GM12878 (cell line): ENCODE measurements at regions not wholly inside any gene's neighbourhood (a gene's known extent, or its start where the extent isn't known, plus 50 kb on each side); places are given as distances from the start of the nearest gene placed in this dataset.

ENCODE experiments used
- ATAC-seq: fragments of 200-7000 bp; cut with Tn5 transposase; 3 replicates; pipeline ENCODE4 v1.9.1; 2020; ENCODE audit warnings: mild to moderate bottlenecking, moderate library complexity
- BruUV-seq: library from RNA; stranded (reverse); fragments of 400-500 nt; replicated peaks from 2 replicates; lab custom pipeline; 2021; lab: Mats Ljungman, UMichigan
- CTCF ChIA-PET: fragments of 300-600 bp; sonication (Branson Sonifier 250); formaldehyde crosslinking; extraction: SDS; loops from one replicate; lab custom pipeline; 2021; ENCODE audit warnings: inconsistent platforms; lab: Yijun Ruan, JAX
- POLR2A ChIA-PET: fragments of 350-600 bp; formaldehyde crosslinking; extraction: SDS; loops from one replicate; lab custom pipeline; 2021; ENCODE audit warnings: inconsistent platforms; lab: Charles Lee
- RAD21 ChIA-PET: fragments of 300-600 bp; sonication (Branson Sonifier 250); formaldehyde crosslinking; loops from one replicate; lab custom pipeline; 2023; ENCODE audit warnings: antibody characterized with exemption; ENCODE audit not compliant: unreplicated experiment; lab: Charles Lee
- SMC1A ChIA-PET: fragments of 300-600 bp; sonication (Branson Sonifier 250); formaldehyde crosslinking; loops from one replicate; lab custom pipeline; 2023; ENCODE audit not compliant: unreplicated experiment, uncharacterized antibody; lab: Charles Lee
- DNase-seq: peaks from one replicate; pipeline ENCODE4 v3.0.0-alpha.2; 2011; ENCODE audit warnings: low read depth, low spot score
- FAIRE-seq: peaks from 3 replicates; lab custom pipeline; 2011; peaks lifted over from hg19 to GRCh38; lab: Jason Lieb, UNC
- H2AFZ ChIP-seq: 2 replicates; pipeline ENCODE4 v1.6.0; 2011; ENCODE audit warnings: low read depth, low read length, control low read depth; ENCODE audit not compliant: control insufficient read depth
- H3K27ac ChIP-seq: 2 replicates; pipeline ENCODE4 v1.5.1; 2011; ENCODE audit warnings: control low read depth; ENCODE audit not compliant: control insufficient read depth, insufficient read depth
- H3K27me3 ChIP-seq, 2 experiments: replicated peaks in 1 of 2; 2 replicates each; pipeline versions ENCODE4 v1.6.0 to v1.6.1; 2011; ENCODE audit warnings: low read length in 1 of 2; ENCODE audit not compliant: control insufficient read depth in 2 of 2, insufficient read depth in 2 of 2
- H3K36me3 ChIP-seq, 2 experiments: 2 replicates each; pipeline ENCODE4 v1.5.1; 2011; ENCODE audit warnings: low read length in 1 of 2; ENCODE audit not compliant: control insufficient read depth in 2 of 2, insufficient read depth in 2 of 2
- H3K4me1 ChIP-seq: 2 replicates; pipeline ENCODE4 v1.6.1; 2011; ENCODE audit warnings: mild to moderate bottlenecking, low read length, moderate library complexity, mixed read lengths; ENCODE audit not compliant: control insufficient read depth, insufficient read depth
- H3K4me2 ChIP-seq: 2 replicates; pipeline ENCODE4 v1.6.0; 2011; ENCODE audit warnings: control low read depth; ENCODE audit not compliant: control insufficient read depth, insufficient read depth
- H3K4me3 ChIP-seq: fragments of 200-600 bp; sonication (generic); 2 replicates; pipeline ENCODE4 v1.5.1; 2016
- H3K79me2 ChIP-seq: 2 replicates; pipeline ENCODE4 v1.6.0; 2011; ENCODE audit warnings: low read length; ENCODE audit not compliant: control insufficient read depth, insufficient read depth
- H3K9ac ChIP-seq: 2 replicates; pipeline ENCODE4 v1.8.0; 2011; ENCODE audit warnings: low read length, control low read depth, mixed read lengths; ENCODE audit not compliant: control insufficient read depth, insufficient read depth
- H3K9me3 ChIP-seq: replicated peaks from 3 replicates; pipeline ENCODE4 v1.5.1; 2011; ENCODE audit warnings: mild to moderate bottlenecking, low read length; ENCODE audit not compliant: control insufficient read depth, insufficient read depth
- H4K20me1 ChIP-seq: 2 replicates; pipeline ENCODE4 v1.6.0; 2011; ENCODE audit not compliant: control insufficient read depth, insufficient read depth
- BRCA1 ChIP-seq: IDR thresholded peaks from 2 replicates; pipeline ENCODE4 v1.6.1; 2011; ENCODE audit warnings: low read depth, low read length, improper control_type of control experiment
- CREB1 ChIP-seq: IDR thresholded peaks from 2 replicates; pipeline ENCODE4 v1.6.1; 2012; ENCODE audit warnings: low read depth, mild to moderate bottlenecking, inconsistent platforms
- CREM ChIP-seq: IDR thresholded peaks from 2 replicates; pipeline ENCODE4 v1.6.1; 2014; ENCODE audit warnings: antibody characterized with exemption, low read depth
- EGR1 ChIP-seq, 2 experiments: IDR thresholded peaks; 1 replicate in 1 of 2; 2 replicates in 1 of 2; pipeline ENCODE4 v1.6.1; 2011 to 2012; ENCODE audit warnings: low read depth in 2 of 2, low read length in 2 of 2, borderline replicate concordance in 1 of 2, mild to moderate bottlenecking in 1 of 2, moderate library complexity in 1 of 2
- FOXM1 ChIP-seq: IDR thresholded peaks from 2 replicates; pipeline ENCODE4 v1.6.1; 2012; ENCODE audit warnings: low read depth, mild to moderate bottlenecking, inconsistent platforms, low read length, moderate library complexity
- HDAC6 ChIP-seq: fragments of 200-600 bp; sonication (generic); IDR thresholded peaks from one replicate; pipeline ENCODE4 v1.8.0; 2017; ENCODE audit warnings: antibody characterized with exemption; ENCODE audit not compliant: unreplicated experiment
- MYB ChIP-seq: fragments of 150-350 bp; IDR thresholded peaks from 2 replicates; pipeline ENCODE4 v1.6.1; 2014; ENCODE audit warnings: mild to moderate bottlenecking, low read depth, low read length, borderline replicate concordance
- NFYB ChIP-seq: IDR thresholded peaks from 2 replicates; pipeline ENCODE4 v1.6.1; 2011; ENCODE audit warnings: low read depth, mild to moderate bottlenecking, low read length, improper control_type of control experiment, moderate library complexity; ENCODE audit not compliant: insufficient read depth
- POLR2A ChIP-seq: IDR thresholded peaks from 2 replicates; pipeline ENCODE4 v1.6.1; 2011; ENCODE audit warnings: low read depth, mild to moderate bottlenecking, low read length
- POLR2AphosphoS2 ChIP-seq: IDR thresholded peaks from 2 replicates; pipeline ENCODE4 v1.6.1; 2011; ENCODE audit warnings: low read depth, mild to moderate bottlenecking, low read length, improper control_type of control experiment, moderate library complexity
- RELA ChIP-seq: fragments of 450-650 bp; IDR thresholded peaks from 2 replicates; pipeline ENCODE4 v1.8.0; 2014; ENCODE audit warnings: borderline replicate concordance; ENCODE audit not compliant: partially characterized antibody
- SRF ChIP-seq, 2 experiments: IDR thresholded peaks; 2 replicates each; pipeline ENCODE4 v1.6.1; 2011; ENCODE audit warnings: low read depth in 2 of 2, low read length in 2 of 2, mild to moderate bottlenecking in 1 of 2, moderate library complexity in 1 of 2
- ZNF384 ChIP-seq: IDR thresholded peaks from 2 replicates; pipeline ENCODE4 v1.6.1; 2012; ENCODE audit warnings: low read depth, mild to moderate bottlenecking, low read length, improper control_type of control experiment, borderline replicate concordance
- ZNF622 ChIP-seq: fragments of 450-650 bp; IDR thresholded peaks from 2 replicates; pipeline ENCODE4 v1.6.1; 2017; ENCODE audit warnings: mild to moderate bottlenecking, inconsistent platforms
- WGBS: methylation state at CpG from one replicate; pipeline ENCODE4 v1.1.6; 2016; ENCODE audit warnings: low lambda C conversion rate; ENCODE audit not compliant: insufficient replicate concordance, insufficient coverage; ENCODE audit errors: missing lambda C conversion rate; 5-methylcytosine and 5-hydroxymethylcytosine counted together
- in situ Hi-C: fragments of 300-500 bp; cut with MboI; formaldehyde crosslinking; loops from 9 replicates; pipeline ENCODE4 v1.14.3; 2018; ENCODE audit warnings: mixed read lengths
- intact Hi-C: fragments of 100-400 bp; cut with micrococcal nuclease; formaldehyde crosslinking; loops from one replicate; pipeline ENCODE4 v1.14.2; 2022; ENCODE audit not compliant: unreplicated experiment
- TF ChIP-seq, protein P1 (sequence below): fragments of 450-650 bp; IDR thresholded peaks from 2 replicates; pipeline ENCODE4 v1.6.1; 2016; ENCODE audit warnings: mild to moderate bottlenecking, moderate library complexity, borderline replicate concordance
- TF ChIP-seq, protein P2 (sequence below): fragments of 450-650 bp; IDR thresholded peaks from 2 replicates; pipeline ENCODE4 v1.6.1; 2017; ENCODE audit warnings: mild to moderate bottlenecking, low read depth, inconsistent platforms; ENCODE audit not compliant: poor library complexity, severe bottlenecking
- TF ChIP-seq, protein P3 (sequence below): fragments of 450-650 bp; IDR thresholded peaks from 2 replicates; pipeline ENCODE4 v1.6.1; 2017; ENCODE audit warnings: antibody characterized with exemption, mild to moderate bottlenecking, moderate library complexity

DNA sequence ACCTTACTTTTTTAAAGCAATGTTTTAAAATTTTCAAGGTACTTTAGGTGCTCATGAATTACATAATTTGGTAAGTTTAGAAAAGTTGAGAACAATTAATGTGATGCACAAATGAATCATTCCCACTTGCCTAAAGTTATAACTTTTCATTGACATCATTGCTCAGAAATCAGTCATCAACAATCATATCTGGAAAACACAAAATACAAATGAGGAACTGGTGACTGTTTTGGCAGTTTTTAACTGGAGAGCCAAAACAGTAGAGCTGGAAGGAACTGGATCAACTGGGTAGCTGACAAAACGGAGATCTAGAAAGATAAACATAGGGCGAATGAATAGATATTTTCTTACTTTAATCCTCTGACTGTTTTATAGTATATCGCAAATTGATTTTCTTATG lies 767.1 kb downstream of the IGSF11 start:
- BruUV-seq, result no TSS peak
- Histone ChIP-seq H4K20me1 (no peaks in the 10 kb centered on the region), H3K4me3 (no peak overlapping the region), H3K4me2 (no peak overlapping the region), H3K27ac (no peak overlapping the region), H3K9ac (no peak overlapping the region), H3K27me3 (no peaks in the 10 kb centered on the region), H3K79me2 (no peaks in the 10 kb centered on the region), H3K4me1 (no peaks in the 10 kb centered on the region), H3K36me3 (no peaks in the 10 kb centered on the region), H3K9me3 (no peaks in the 10 kb centered on the region; the same call in 1 of the 3 replicates), H2AFZ (no peak overlapping the region)
- in situ Hi-C loops, result no loop called here
- DNase-seq (no peak), FAIRE-seq (no peak), ATAC-seq (peak; percentile 81)
- intact Hi-C loops, result loop anchor here (5.0 to 10.0 kb wide), 2 partner anchors 210 to 357 kb away; no protein-coding TSS in a partner anchor
- CTCF ChIA-PET, result no interaction called here
- RAD21 ChIA-PET, result no interaction called here
- WGBS, result 57% methylated on average over 3 of the region's 3 CpGs
- POLR2A ChIA-PET, result no interaction called here
- SMC1A ChIA-PET, result no interaction called here
- TF ChIP-seq RELA (no peak), ZNF622 (no peak), MYB (no peak), FOXM1 (peak; percentile 91; the same call in 1 of the 2 replicates), SRF (IDR thresholded peaks at IDR 0.05; ENCODE audit: low read depth in 2 of 2, low read length in 2 of 2) (no peak), HDAC6 (no peak), ZNF384 (no peak), CREB1 (0 out of 2 replicates have a peak, but pooled peaks have one; percentile 27), POLR2AphosphoS2 (no peak), POLR2A (no peak), CREM (peak; percentile 87), NFYB (no peak), BRCA1 (no peak), EGR1 (IDR thresholded peaks at IDR 0.05; ENCODE audit: borderline replicate concordance in 1 of 2, low read depth in 2 of 2, low read length in 2 of 2) (no peak)
- TF ChIP-seq, protein P1, sequence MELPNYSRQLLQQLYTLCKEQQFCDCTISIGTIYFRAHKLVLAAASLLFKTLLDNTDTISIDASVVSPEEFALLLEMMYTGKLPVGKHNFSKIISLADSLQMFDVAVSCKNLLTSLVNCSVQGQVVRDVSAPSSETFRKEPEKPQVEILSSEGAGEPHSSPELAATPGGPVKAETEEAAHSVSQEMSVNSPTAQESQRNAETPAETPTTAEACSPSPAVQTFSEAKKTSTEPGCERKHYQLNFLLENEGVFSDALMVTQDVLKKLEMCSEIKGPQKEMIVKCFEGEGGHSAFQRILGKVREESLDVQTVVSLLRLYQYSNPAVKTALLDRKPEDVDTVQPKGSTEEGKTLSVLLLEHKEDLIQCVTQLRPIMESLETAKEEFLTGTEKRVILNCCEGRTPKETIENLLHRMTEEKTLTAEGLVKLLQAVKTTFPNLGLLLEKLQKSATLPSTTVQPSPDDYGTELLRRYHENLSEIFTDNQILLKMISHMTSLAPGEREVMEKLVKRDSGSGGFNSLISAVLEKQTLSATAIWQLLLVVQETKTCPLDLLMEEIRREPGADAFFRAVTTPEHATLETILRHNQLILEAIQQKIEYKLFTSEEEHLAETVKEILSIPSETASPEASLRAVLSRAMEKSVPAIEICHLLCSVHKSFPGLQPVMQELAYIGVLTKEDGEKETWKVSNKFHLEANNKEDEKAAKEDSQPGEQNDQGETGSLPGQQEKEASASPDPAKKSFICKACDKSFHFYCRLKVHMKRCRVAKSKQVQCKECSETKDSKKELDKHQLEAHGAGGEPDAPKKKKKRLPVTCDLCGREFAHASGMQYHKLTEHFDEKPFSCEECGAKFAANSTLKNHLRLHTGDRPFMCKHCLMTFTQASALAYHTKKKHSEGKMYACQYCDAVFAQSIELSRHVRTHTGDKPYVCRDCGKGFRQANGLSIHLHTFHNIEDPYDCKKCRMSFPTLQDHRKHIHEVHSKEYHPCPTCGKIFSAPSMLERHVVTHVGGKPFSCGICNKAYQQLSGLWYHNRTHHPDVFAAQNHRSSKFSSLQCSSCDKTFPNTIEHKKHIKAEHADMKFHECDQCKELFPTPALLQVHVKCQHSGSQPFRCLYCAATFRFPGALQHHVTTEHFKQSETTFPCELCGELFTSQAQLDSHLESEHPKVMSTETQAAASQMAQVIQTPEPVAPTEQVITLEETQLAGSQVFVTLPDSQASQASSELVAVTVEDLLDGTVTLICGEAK, result no peak
- TF ChIP-seq, protein P2, sequence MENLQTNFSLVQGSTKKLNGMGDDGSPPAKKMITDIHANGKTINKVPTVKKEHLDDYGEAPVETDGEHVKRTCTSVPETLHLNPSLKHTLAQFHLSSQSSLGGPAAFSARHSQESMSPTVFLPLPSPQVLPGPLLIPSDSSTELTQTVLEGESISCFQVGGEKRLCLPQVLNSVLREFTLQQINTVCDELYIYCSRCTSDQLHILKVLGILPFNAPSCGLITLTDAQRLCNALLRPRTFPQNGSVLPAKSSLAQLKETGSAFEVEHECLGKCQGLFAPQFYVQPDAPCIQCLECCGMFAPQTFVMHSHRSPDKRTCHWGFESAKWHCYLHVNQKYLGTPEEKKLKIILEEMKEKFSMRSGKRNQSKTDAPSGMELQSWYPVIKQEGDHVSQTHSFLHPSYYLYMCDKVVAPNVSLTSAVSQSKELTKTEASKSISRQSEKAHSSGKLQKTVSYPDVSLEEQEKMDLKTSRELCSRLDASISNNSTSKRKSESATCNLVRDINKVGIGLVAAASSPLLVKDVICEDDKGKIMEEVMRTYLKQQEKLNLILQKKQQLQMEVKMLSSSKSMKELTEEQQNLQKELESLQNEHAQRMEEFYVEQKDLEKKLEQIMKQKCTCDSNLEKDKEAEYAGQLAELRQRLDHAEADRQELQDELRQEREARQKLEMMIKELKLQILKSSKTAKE, result no peak
- TF ChIP-seq, protein P3, sequence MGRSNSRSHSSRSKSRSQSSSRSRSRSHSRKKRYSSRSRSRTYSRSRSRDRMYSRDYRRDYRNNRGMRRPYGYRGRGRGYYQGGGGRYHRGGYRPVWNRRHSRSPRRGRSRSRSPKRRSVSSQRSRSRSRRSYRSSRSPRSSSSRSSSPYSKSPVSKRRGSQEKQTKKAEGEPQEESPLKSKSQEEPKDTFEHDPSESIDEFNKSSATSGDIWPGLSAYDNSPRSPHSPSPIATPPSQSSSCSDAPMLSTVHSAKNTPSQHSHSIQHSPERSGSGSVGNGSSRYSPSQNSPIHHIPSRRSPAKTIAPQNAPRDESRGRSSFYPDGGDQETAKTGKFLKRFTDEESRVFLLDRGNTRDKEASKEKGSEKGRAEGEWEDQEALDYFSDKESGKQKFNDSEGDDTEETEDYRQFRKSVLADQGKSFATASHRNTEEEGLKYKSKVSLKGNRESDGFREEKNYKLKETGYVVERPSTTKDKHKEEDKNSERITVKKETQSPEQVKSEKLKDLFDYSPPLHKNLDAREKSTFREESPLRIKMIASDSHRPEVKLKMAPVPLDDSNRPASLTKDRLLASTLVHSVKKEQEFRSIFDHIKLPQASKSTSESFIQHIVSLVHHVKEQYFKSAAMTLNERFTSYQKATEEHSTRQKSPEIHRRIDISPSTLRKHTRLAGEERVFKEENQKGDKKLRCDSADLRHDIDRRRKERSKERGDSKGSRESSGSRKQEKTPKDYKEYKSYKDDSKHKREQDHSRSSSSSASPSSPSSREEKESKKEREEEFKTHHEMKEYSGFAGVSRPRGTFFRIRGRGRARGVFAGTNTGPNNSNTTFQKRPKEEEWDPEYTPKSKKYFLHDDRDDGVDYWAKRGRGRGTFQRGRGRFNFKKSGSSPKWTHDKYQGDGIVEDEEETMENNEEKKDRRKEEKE, result no peak
